Glutamatergic neuron (in vitro differentiated cells): ENCODE measurements at regions not wholly inside any gene's neighbourhood (a gene's known extent, or its start where the extent isn't known, plus 50 kb on each side); places are given as distances from the start of the nearest gene placed in this dataset.

Source experiments
- DNase-seq: peaks from one replicate; pipeline ENCODE4 v3.0.0; 2022
- H3K27ac Mint-ChIP-seq: one replicate; pipeline ENCODE4 v1.8.0; 2020; ENCODE audit warnings: mild to moderate bottlenecking, mixed read lengths, inconsistent platforms; ENCODE audit not compliant: unreplicated experiment
- H3K27me3 Mint-ChIP-seq: one replicate; pipeline ENCODE4 v1.8.0; 2020; ENCODE audit warnings: mild to moderate bottlenecking, moderate library complexity, mixed read lengths, inconsistent platforms; ENCODE audit not compliant: unreplicated experiment
- H3K36me3 Mint-ChIP-seq: one replicate; pipeline ENCODE4 v1.8.0; 2020; ENCODE audit warnings: mild to moderate bottlenecking, mixed read lengths, inconsistent platforms; ENCODE audit not compliant: unreplicated experiment
- H3K4me1 Mint-ChIP-seq: one replicate; pipeline ENCODE4 v1.8.0; 2020; ENCODE audit warnings: mild to moderate bottlenecking, low read depth, mixed read lengths, inconsistent platforms; ENCODE audit not compliant: unreplicated experiment
- H3K4me3 Mint-ChIP-seq: one replicate; pipeline ENCODE4 v1.8.0; 2020; ENCODE audit warnings: mild to moderate bottlenecking, mixed read lengths, inconsistent platforms; ENCODE audit not compliant: unreplicated experiment
- H3K9me3 Mint-ChIP-seq: one replicate; pipeline ENCODE4 v1.8.0; 2020; ENCODE audit warnings: mild to moderate bottlenecking, moderate library complexity, mixed read lengths, inconsistent platforms; ENCODE audit not compliant: unreplicated experiment
- CTCF ChIP-seq: fragments of 200-600 bp; sonication (generic); IDR thresholded peaks from one replicate; pipeline ENCODE4 v1.5.0; 2021; ENCODE audit not compliant: partially characterized antibody, unreplicated experiment

GRCh38 chr15:73809728-73810501 is 56.8 kb upstream of the INSYN1 start:
- no peak for DNase-seq
- peaks cover 7% of the 10 kb centered on the region for H3K9me3 Mint-ChIP-seq
- no peaks in the 10 kb centered on the region for H3K36me3 Mint-ChIP-seq
- H3K27ac Mint-ChIP-seq = no peak overlapping the region
- H3K27me3 Mint-ChIP-seq = peaks cover 16% of the 10 kb centered on the region
- H3K4me1 Mint-ChIP-seq = no peaks in the 10 kb centered on the region
- H3K4me3 Mint-ChIP-seq = no peak overlapping the region
- TF ChIP-seq CTCF = no peak

- DNase-seq = no peak
- peaks cover 17% of the 10 kb centered on the region for H3K27me3 Mint-ChIP-seq
- no peak for TF ChIP-seq CTCF
- H3K27ac Mint-ChIP-seq = no peak overlapping the region
- H3K36me3 Mint-ChIP-seq = no peaks in the 10 kb centered on the region
- H3K4me3 Mint-ChIP-seq = no peak overlapping the region
- H3K9me3 Mint-ChIP-seq = peaks cover 5% of the 10 kb centered on the region
- no peaks in the 10 kb centered on the region for H3K4me1 Mint-ChIP-seq
Measured at GRCh38 chr15:73812806-73813465, 59.8 kb upstream of the INSYN1 start.

GRCh38 chr15:73813589-73813988 is 59.8 kb upstream of the TBC1D21 start:
- Mint-ChIP-seq H3K27me3 (peaks cover 18% of the 10 kb centered on the region), H3K36me3 (peaks cover under 1% of the 10 kb centered on the region), H3K27ac (no peak overlapping the region), H3K9me3 (peaks cover 5% of the 10 kb centered on the region), H3K4me3 (no peak overlapping the region), H3K4me1 (peaks cover 1% of the 10 kb centered on the region)
- DNase-seq = no peak
- no peak for TF ChIP-seq CTCF

GRCh38 chr15:73818308-73818985 is 54.9 kb upstream of the TBC1D21 start:
- no peak for TF ChIP-seq CTCF
- Mint-ChIP-seq H3K27ac (no peak overlapping the region), H3K27me3 (peaks cover 4% of the 10 kb centered on the region), H3K9me3 (peaks cover 7% of the 10 kb centered on the region), H3K4me3 (peak overlapping the region; percentile 18), H3K36me3 (peaks cover 7% of the 10 kb centered on the region), H3K4me1 (peaks cover 9% of the 10 kb centered on the region)
- DNase-seq = no peak

- Mint-ChIP-seq H3K36me3 (peaks cover 7% of the 10 kb centered on the region), H3K27me3 (peaks cover 4% of the 10 kb centered on the region), H3K4me1 (peaks cover 9% of the 10 kb centered on the region), H3K4me3 (no peak overlapping the region), H3K27ac (no peak overlapping the region), H3K9me3 (peaks cover 5% of the 10 kb centered on the region)
- TF ChIP-seq CTCF = no peak
- no peak for DNase-seq
Measured at GRCh38 chr15:73821181-73821580, 52.2 kb upstream of the TBC1D21 start.
